ENCODE measurements at regions not wholly inside any gene's neighbourhood (a gene's known extent, or its start where the extent isn't known, plus 50 kb on each side); places are given as distances from the start of the nearest gene placed in this dataset.

DNA sequence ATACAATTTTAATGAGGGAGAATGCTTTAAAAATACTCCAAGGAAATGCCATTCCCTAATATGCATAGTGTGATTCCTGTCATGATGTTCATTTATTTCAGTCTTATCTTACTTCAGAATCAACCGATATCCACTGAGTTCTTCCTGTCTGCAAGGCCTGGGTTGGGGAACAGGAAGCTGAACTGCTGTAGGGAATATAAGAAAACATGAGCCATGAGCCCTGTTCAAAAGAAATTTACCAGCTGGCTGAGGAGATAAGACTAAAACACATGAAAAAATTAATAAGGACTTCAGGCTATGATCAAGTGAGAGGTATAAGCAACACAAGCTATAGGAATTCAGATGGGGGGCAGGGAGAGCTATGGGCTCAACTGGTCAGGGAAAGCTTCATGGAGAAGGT is 184.7 kb downstream of the PLPP4 start:
- Histone ChIP-seq H3K4me3 (no peak overlapping the region), H3K27ac (no peak overlapping the region), H3K4me1 (no peaks in the 10 kb centered on the region), H3K36me3 (no peaks in the 10 kb centered on the region), H3K9me3 (no peaks in the 10 kb centered on the region), H3K27me3 (no peaks in the 10 kb centered on the region)
- DNase-seq (ENCODE audit: low spot score in 2 of 2), result no peak
- 43 to 73% methylated on average over 1 of the region's 1 CpG for WGBS, 2 donors
- no peak for TF ChIP-seq POLR2A (IDR thresholded peaks at IDR 0.05)
- no peak for TF ChIP-seq CTCF (IDR thresholded peaks at IDR 0.05)
- TF ChIP-seq EP300 (IDR thresholded peaks at IDR 0.05), result no peak

GRCh38 chr10:120643351-120643750 is 186.3 kb downstream of the PLPP4 start:
- no peak overlapping the region for H3K27ac ChIP-seq
- no peak for DNase-seq (ENCODE audit: low spot score in 2 of 2)
- no peak overlapping the region for H3K4me3 ChIP-seq
- TF ChIP-seq EP300 (IDR thresholded peaks at IDR 0.05) (no peak), CTCF (IDR thresholded peaks at IDR 0.05) (no peak)
- WGBS, 2 donors, result 66 to 72% methylated on average over 2 of the region's 2 CpGs
- H3K4me1 ChIP-seq, result no peaks in the 10 kb centered on the region
- H3K27me3 ChIP-seq, result no peaks in the 10 kb centered on the region
- no peaks in the 10 kb centered on the region for H3K9me3 ChIP-seq
- no peaks in the 10 kb centered on the region for H3K36me3 ChIP-seq

GRCh38 chr10:120644556-120645410 is 187.8 kb downstream of the PLPP4 start:
- no peak for TF ChIP-seq CTCF (IDR thresholded peaks at IDR 0.05)
- TF ChIP-seq POLR2A (IDR thresholded peaks at IDR 0.05), result no peak
- no peak for TF ChIP-seq EP300 (IDR thresholded peaks at IDR 0.05)
- Histone ChIP-seq H3K9me3 (no peaks in the 10 kb centered on the region), H3K27ac (no peak overlapping the region), H3K36me3 (no peaks in the 10 kb centered on the region), H3K27me3 (no peaks in the 10 kb centered on the region), H3K4me3 (no peak overlapping the region), H3K4me1 (no peaks in the 10 kb centered on the region)
- WGBS, 2 donors, result 35 to 52% methylated on average over 1 of the region's 1 CpG
- no peak for DNase-seq (ENCODE audit: low spot score in 2 of 2)

GRCh38 chr10:120646159-120646732 is 189.2 kb downstream of the PLPP4 start:
- Histone ChIP-seq H3K9me3 (no peaks in the 10 kb centered on the region), H3K4me3 (no peak overlapping the region), H3K27ac (no peak overlapping the region), H3K4me1 (no peaks in the 10 kb centered on the region), H3K27me3 (no peaks in the 10 kb centered on the region), H3K36me3 (no peaks in the 10 kb centered on the region)
- 81 to 83% methylated on average over 6 of the region's 6 CpGs for WGBS, 2 donors
- TF ChIP-seq CTCF (IDR thresholded peaks at IDR 0.05), result no peak
- no peak for TF ChIP-seq POLR2A (IDR thresholded peaks at IDR 0.05)
- no peak for TF ChIP-seq EP300 (IDR thresholded peaks at IDR 0.05)
- DNase-seq (ENCODE audit: low spot score in 2 of 2), result no peak

DNA sequence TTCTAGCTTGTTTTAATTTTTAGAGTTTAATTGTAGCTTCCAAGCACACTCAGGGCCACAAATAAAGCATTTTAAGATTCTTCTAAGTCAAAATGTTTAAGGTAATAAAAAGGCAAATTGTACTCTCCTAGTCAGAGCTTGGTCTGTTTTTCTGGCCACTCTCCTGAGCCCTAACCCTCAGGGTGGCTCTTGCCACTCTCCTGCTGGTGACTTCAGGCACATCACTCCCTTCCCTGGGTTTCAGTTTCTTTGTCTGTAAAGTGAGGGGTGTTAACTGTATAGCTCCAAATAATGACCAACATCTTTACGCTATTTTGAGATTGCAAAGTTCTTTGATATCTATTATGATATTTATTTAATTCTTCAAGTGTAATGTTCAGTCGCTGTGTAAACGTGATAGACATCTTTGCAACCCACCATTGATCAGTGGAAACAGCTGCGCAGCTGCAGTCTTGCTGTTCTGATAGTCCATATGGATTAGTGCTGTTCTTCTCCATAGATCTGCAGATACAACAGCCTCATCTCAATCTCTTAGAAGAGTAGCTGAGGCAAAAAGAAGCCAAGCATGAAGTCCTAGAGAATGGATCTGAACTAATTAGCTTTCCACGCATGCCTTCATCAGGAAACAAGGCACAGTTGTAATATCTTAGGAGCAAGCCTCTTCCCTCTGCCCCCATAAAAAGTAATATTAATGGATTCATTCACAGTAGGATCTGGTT is 189.9 kb downstream of the PLPP4 start:
- no peaks in the 10 kb centered on the region for H3K36me3 ChIP-seq
- no peak for DNase-seq (ENCODE audit: low spot score in 2 of 2)
- no peak overlapping the region for H3K27ac ChIP-seq
- H3K27me3 ChIP-seq, result no peaks in the 10 kb centered on the region
- no peak overlapping the region for H3K4me3 ChIP-seq
- WGBS, 2 donors, result 86% methylated on average over 5 of the region's 5 CpGs
- no peak for TF ChIP-seq POLR2A (IDR thresholded peaks at IDR 0.05)
- no peak for TF ChIP-seq EP300 (IDR thresholded peaks at IDR 0.05)
- TF ChIP-seq CTCF (IDR thresholded peaks at IDR 0.05), result no peak
- no peaks in the 10 kb centered on the region for H3K4me1 ChIP-seq
- no peaks in the 10 kb centered on the region for H3K9me3 ChIP-seq

All from tibial nerve (tissue), 4 donors.